Medulla oblongata (tissue), 1 donor: ENCODE measurements at regions not wholly inside any gene's neighbourhood (a gene's known extent, or its start where the extent isn't known, plus 50 kb on each side); places are given as distances from the start of the nearest gene placed in this dataset.
"Not testable (repeated sequence)": the region's sequence is repeated elsewhere in the genome, so short reads cannot be mapped to it uniquely, and the experiment has no call there.

Experiments used
- DNase-seq: peaks from one replicate; pipeline ENCODE4 v3.0.0-alpha.2; 2015; ENCODE audit errors: extremely low spot score

DNA sequence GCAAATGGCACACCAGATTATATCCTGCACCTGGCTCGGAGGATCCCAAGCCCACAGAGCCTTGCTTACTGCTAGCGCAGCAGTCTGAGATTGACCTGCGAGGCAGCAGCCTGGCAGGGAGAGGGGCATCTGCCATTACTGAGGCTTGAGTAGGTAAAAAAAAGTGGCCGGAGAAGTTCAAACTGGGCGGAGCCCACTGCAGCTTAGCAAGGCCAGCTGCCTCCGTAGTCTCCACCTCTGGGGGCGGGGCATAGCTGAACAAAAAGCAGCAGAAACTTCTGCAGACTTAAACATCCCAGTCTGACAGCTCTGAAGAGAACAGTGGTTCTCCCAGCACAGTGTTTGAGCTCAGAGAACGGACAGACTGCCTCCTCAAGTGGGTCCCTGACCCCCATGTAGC, 85.4 kb upstream of the TMEM170B start:
- DNase-seq = not testable (repeated sequence)

DNA sequence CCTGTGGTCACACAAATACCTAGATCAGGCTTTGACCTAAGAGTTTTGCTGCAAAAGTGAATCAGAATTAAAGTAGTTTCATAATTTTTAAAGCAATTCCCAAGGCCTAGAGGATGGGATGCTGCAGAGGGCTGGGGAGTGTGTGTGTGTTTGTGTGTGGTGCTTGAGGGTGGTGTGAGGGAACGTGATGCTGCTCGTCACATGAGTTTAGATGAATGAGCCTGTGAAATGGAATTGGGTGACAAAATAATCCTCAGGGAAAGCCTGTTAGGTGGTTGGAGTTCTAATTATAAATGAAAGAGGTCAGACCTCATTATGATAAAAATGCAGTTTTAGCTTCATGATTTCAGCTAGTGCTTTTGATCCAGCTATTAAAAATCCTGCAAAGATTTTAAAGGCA, 87.5 kb upstream of the TMEM170B start:
- no peak for DNase-seq

GRCh38 chr6:11449408-11449807, 88.1 kb upstream of the TMEM170B start:
- DNase-seq = no peak

- no peak for DNase-seq
These were observed 89.5 kb upstream of the TMEM170B start for GRCh38 chr6:11448038-11448437.

DNA sequence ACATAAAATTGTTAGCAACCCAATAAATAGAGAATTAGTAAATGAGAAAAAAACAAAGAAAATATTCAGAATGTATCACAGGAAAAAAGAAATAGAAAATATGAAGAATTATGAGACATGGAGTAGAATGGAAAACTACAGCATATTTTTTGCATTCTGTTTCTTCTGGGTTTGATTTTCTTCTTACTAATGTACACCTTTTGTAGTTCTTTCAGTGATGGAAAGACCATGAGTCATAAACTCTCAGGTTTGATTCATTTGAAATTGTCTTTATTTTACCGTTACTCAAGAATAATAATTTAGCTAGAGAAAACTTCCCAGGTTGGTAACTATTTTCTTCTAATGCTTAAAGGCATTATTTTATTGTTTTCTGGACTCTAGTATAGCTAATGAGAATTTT, 90.3 kb upstream of the TMEM170B start:
- no peak for DNase-seq

- no peak for DNase-seq
These were observed 92.4 kb upstream of the TMEM170B start for GRCh38 chr6:11445146-11445545.

DNA sequence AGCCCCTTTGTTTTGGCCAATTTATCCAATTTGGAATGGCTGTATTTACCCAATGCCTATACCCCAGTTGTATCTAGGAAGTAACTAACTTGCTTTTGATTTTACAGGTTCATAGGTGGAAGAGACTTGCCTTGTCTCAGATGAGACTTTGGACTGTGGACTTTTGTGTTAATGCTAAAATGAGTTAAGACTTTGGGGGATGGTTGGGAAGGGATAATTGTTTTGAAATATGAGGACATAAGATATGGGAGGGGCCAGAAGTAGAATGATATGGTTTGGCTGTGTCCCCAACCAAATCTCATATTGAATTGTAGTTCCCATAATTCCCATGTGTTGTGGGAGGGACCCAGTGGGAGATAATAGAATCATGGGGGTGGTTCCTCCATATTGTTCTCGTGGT, 94.4 kb upstream of the TMEM170B start:
- DNase-seq = not testable (repeated sequence)

GRCh38 chr6:11442495-11442894, 95.1 kb upstream of the TMEM170B start:
- no peak for DNase-seq

GRCh38 chr6:11439876-11440275, 97.7 kb upstream of the TMEM170B start:
- no peak for DNase-seq

- DNase-seq = no peak
These were observed 98.5 kb upstream of the TMEM170B start for GRCh38 chr6:11439017-11439420.

DNA sequence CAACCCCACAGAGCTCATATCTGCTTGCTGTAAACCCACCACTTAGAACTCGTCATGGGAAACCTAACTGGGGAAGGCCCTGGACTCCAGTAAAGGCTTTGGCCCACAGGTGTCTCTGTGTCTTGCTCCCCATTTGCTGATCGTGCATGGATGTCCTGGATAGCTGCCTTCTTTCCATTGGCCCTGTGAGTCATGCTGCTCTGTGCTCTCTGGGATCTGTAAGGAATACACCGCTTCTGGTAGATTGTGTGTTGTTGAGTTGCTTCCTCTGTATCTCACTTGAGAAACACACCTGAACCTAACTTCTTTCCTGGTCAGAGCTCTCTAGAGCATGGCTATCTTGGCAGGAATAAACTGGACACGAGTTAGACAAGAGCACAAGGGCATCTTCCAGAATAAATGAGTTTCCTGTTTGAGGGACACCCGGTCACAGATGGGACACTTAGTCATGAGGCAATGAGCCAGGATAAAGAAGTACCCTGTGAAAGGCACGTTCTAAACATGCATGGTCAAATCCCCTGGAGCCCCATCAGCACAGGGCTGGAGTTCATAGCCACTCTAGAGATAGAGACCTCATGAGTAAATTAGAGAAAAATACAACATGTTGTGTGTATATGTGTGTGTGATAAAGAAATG, 99.6 kb upstream of the TMEM170B start:
- DNase-seq = no peak

DNA sequence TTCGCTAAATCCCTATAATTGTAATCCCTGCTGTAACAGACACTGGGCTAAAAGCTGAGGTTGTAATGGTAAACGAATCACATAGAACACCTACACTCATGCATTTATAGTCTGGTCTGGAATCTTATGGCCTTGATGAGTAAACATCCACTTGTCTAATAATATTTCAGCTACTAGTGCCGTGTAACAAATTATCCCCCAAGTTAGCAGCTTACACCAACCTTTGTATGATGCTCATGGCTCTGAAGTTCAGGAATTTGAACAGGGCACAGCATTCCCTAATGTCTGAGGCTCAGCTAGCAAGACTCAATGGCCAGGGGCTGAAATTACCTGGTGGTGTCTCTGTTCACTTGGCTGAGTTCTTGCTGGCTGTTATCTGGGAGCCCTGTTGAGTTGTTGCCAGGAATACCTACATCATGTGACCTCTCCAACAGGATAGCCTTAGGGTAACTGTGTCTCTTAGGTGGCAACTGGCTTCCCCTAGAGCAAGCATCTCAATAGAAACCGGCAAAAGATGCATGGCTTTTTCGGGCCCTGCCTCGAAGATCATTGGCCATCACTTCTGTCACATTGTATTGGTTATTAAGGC, 100.9 kb upstream of the TMEM170B start:
- DNase-seq = no peak

DNA sequence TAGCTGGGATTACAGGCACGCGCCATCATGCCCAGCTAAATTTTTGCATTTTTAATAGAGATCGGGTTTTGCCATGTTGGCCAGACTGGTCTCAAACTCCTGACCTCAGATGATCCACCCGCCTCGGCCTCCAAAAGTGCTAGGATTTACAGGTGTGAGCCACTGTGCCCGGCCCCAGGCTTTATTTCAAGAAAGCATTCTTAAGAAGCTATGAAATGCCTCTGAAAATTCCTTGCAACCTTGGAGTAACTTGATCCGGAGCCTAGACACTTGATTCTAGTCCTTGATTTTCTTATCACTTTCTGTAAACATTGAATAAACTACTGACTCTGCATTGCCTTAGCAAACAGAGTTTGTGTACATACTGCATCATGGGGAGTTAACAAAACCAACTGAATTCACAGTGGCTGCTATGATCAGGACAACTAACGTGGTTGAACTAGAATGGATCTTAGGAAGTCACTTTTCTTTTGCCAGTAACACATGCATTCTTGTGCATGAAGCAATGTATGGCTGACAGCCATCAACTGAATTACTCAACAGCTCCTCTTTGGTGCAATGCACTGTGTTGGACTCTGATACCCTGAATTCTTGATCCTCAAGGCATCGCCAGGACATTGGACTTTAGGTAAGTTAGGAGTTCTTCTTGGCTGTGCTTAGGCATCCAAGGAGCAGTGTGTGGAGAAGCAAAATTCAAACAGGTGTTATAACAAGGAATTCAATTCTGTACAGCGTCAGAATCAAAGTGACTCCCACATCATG, 102.8 kb upstream of the TMEM170B start:
- no peak for DNase-seq

- DNase-seq = no peak
These were observed 103.7 kb upstream of the TMEM170B start for GRCh38 chr6:11433860-11434259.

- DNase-seq = no peak
These were observed 104.7 kb upstream of the TMEM170B start for GRCh38 chr6:11432713-11433450.

DNA sequence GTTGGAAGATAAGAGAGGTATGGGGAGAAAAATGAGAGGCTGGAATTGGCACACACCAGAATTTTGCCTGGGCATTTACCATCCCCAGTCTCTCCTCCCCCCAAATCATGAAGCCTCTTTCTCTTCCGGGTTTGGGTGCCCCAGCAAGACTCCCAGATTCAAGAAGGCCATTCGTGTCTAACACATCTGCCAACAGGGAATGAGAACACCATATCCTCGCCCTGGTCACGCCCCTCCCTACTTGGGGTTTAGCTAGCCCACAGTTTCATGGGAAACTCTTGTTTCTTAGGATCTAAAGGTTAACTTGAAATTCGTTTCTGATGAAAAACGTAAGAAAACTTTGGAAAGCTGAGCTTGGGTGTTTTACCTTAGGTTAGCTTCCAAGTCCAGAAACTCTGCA, 105.5 kb upstream of the TMEM170B start:
- DNase-seq = no peak

DNA sequence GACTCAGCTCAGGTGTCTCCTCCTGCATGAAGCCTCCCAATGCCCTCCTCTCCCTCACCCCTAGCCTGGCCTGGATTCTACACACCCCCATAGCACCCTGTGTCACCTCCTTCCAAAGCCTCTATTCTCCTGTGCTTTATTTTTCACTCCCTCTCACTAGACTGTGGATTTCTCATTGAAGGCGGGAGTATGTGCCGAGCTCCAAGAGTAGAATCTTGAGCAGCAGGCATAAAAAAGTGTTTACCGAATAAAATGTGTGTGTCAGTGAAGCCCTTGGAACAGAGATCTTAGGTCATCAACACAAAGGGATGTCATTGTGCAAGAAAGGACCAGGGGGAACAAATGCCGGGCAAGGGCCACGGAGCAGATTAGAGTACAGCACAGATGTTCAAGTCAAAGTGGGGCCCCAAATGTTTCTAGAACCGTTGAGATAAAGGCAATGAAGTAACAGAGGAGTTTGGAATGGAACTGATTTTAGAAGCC, 106.1 kb upstream of the TMEM170B start:
- no peak for DNase-seq

DNA sequence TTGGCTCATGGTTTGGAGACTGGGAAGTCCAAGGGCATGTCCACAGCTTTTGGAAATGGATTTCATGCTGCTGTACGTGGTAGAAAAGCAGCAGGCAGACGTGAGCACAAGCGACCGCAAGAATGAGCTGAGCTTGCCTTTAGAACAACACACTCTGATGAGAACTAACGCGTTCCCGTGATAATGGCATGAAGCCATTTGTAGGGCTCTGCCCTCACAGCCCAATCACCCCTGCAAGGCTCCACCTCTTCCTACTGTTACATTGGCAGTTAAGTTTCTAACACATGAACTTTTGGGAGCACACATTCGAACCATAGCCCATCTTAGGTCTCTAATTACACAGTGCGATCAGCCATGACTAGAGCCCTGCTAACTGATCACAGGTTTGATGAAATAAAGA, 107.5 kb upstream of the TMEM170B start:
- DNase-seq = no peak

DNA sequence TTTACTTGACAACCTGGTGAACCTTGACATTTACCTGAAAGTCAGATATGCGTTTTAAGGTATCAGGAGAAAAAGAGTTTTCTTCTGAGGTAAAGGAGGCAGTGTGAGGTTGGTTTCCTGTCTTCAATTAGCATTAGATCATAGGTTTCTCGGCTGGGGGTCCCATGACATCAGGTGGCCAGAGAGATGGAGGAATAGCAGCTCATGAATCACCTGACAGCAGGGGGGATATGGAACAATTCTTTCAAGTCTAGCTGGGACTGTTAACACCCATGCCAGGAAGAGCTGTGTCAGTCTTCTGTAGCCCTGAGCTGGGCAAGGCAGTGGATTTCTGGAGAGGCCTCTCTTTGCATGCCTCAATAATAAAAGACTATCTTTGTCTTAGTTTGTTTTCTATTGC, 108.0 kb upstream of the TMEM170B start:
- DNase-seq = no peak

GRCh38 chr6:11428895-11429294, 108.7 kb upstream of the TMEM170B start:
- DNase-seq = no peak

GRCh38 chr6:11428371-11428770, 109.2 kb upstream of the TMEM170B start:
- no peak for DNase-seq

DNA sequence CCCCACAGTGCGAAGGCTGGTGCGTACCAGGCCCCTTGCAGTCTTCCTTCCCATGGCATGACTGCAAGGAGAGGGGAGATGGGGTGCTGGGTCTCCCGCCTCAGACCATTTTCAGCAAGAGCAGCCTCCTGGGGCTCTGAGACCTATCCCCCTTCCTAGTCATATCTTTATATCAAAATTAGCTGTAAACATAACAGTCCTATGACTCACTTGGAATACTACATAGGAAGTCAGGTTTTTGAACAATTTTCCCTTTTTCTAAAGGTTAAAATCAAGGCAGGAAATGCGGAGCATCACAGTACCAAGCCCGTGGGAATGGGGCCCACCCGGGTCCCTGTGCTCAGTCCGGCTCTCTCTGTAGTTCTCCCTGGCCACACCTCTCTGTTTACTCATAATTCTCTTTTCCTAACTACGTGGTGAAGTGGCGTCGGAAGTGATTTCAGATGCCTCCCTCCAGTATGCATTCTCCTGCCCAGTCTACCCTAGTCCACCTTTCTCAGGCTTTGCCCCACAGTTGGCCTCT, 109.8 kb upstream of the TMEM170B start:
- DNase-seq = no peak
